Esophagus squamous epithelium (tissue), 4 donors: ENCODE measurements at regions not wholly inside any gene's neighbourhood (a gene's known extent, or its start where the extent isn't known, plus 50 kb on each side); places are given as distances from the start of the nearest gene placed in this dataset.

Experiments used
- CTCF ChIP-seq, 6 experiments: fragments of 450-650 bp in 4 of 6; fragments of 200-600 bp in 2 of 6; sonication (generic) in 2 of 6; IDR thresholded peaks; one replicate each; pipeline ENCODE4 v1.5.1; 2016 to 2019; ENCODE audit warnings: antibody characterized with exemption in 6 of 6, mild to moderate bottlenecking in 4 of 6, moderate library complexity in 4 of 6
- POLR2A ChIP-seq, 4 donors: fragments of 450-650 bp; IDR thresholded peaks; one replicate each; pipeline ENCODE4 v1.6.1; 2017; ENCODE audit warnings: antibody characterized with exemption in 4 of 4, mild to moderate bottlenecking in 4 of 4, moderate library complexity in 3 of 4

DNA sequence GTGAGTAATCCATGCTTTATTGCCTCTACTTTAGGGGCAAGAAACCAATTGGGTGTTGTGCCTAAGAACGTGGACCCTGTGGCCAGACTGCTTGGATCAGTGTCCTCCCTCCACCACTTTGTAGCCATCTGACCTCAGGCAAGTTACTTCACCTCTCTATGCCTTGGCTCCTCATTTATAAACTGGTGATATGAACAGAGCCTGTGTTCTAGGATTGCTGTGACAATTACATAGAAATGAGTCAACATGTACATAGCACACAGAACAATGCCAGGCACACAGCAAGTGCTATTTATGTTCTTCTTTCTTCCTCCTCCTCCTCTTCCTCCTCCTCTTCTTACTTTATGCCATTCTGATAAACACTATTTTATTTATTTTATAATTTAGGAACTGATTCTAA lies 339.4 kb downstream of the CD83 start:
- TF ChIP-seq CTCF (IDR thresholded peaks at IDR 0.05): no peak
- TF ChIP-seq POLR2A (IDR thresholded peaks at IDR 0.05): no peak
